ENCODE measurements at regions not wholly inside any gene's neighbourhood (a gene's known extent, or its start where the extent isn't known, plus 50 kb on each side); places are given as distances from the start of the nearest gene placed in this dataset.

GRCh38 chr3:163914567-163914966 is 1163.7 kb downstream of the SI start:
- no peak for DNase-seq (ENCODE audit: low read depth)
- no peaks in the 10 kb centered on the region for H3K36me3 ChIP-seq (ENCODE audit: control insufficient read depth, insufficient read depth, low read length)
- no peak for FAIRE-seq
- H3K4me3 ChIP-seq (ENCODE audit: low read depth, low read length): no peak overlapping the region
- TF ChIP-seq CTCF (IDR thresholded peaks at IDR 0.05; ENCODE audit: insufficient read depth, low read length, severe bottlenecking): no peak
- no peaks in the 10 kb centered on the region for H3K27me3 ChIP-seq (ENCODE audit: control insufficient read depth, insufficient read depth, low read length)

- Histone ChIP-seq H3K4me3 (ENCODE audit: low read depth, low read length) (no peak overlapping the region), H3K27me3 (ENCODE audit: control insufficient read depth, insufficient read depth, low read length) (no peaks in the 10 kb centered on the region), H3K36me3 (ENCODE audit: control insufficient read depth, insufficient read depth, low read length) (no peaks in the 10 kb centered on the region)
- no peak for DNase-seq (ENCODE audit: low read depth)
- no peak for FAIRE-seq
- no peak for TF ChIP-seq CTCF (IDR thresholded peaks at IDR 0.05; ENCODE audit: insufficient read depth, low read length, severe bottlenecking)
Observed at GRCh38 chr3:163891771-163892170, 1186.5 kb downstream of the SI start.

- DNase-seq (ENCODE audit: low read depth) (no peak), FAIRE-seq (no peak)
- Histone ChIP-seq H3K27me3 (ENCODE audit: control insufficient read depth, insufficient read depth, low read length) (no peaks in the 10 kb centered on the region), H3K36me3 (ENCODE audit: control insufficient read depth, insufficient read depth, low read length) (no peaks in the 10 kb centered on the region), H3K4me3 (ENCODE audit: low read depth, low read length) (no peak overlapping the region)
- TF ChIP-seq CTCF (IDR thresholded peaks at IDR 0.05; ENCODE audit: insufficient read depth, low read length, severe bottlenecking): no peak
Observed at GRCh38 chr3:163890661-163891060, 1187.6 kb downstream of the SI start.

GRCh38 chr3:163879172-163879571 is 1199.1 kb downstream of the SI start:
- no peak for TF ChIP-seq CTCF (IDR thresholded peaks at IDR 0.05; ENCODE audit: insufficient read depth, low read length, severe bottlenecking)
- Histone ChIP-seq H3K27me3 (ENCODE audit: control insufficient read depth, insufficient read depth, low read length) (no peaks in the 10 kb centered on the region), H3K36me3 (ENCODE audit: control insufficient read depth, insufficient read depth, low read length) (no peaks in the 10 kb centered on the region), H3K4me3 (ENCODE audit: low read depth, low read length) (no peak overlapping the region)
- no peak for DNase-seq (ENCODE audit: low read depth)
- FAIRE-seq: no peak

GRCh38 chr3:163878396-163878795 is 1199.9 kb downstream of the SI start:
- FAIRE-seq (no peak), DNase-seq (ENCODE audit: low read depth) (no peak)
- no peak for TF ChIP-seq CTCF (IDR thresholded peaks at IDR 0.05; ENCODE audit: insufficient read depth, low read length, severe bottlenecking)

GRCh38 chr3:163877805-163878204 is 1200.5 kb downstream of the SI start:
- DNase-seq (ENCODE audit: low read depth): no peak

More at GRCh38 chr3:163878396-163878795, 1199.9 kb downstream of the SI start:
- Histone ChIP-seq H3K36me3 (ENCODE audit: control insufficient read depth, insufficient read depth, low read length) (no peaks in the 10 kb centered on the region), H3K27me3 (ENCODE audit: control insufficient read depth, insufficient read depth, low read length) (no peaks in the 10 kb centered on the region), H3K4me3 (ENCODE audit: low read depth, low read length) (no peak overlapping the region)

More at GRCh38 chr3:163877805-163878204, 1200.5 kb downstream of the SI start:
- Histone ChIP-seq H3K36me3 (ENCODE audit: control insufficient read depth, insufficient read depth, low read length) (no peaks in the 10 kb centered on the region), H3K27me3 (ENCODE audit: control insufficient read depth, insufficient read depth, low read length) (no peaks in the 10 kb centered on the region), H3K4me3 (ENCODE audit: low read depth, low read length) (no peak overlapping the region)
- no peak for FAIRE-seq
- no peak for TF ChIP-seq CTCF (IDR thresholded peaks at IDR 0.05; ENCODE audit: insufficient read depth, low read length, severe bottlenecking)
